HG02642 (cell line): ENCODE measurements at regions not wholly inside any gene's neighbourhood (a gene's known extent, or its start where the extent isn't known, plus 50 kb on each side); places are given as distances from the start of the nearest gene placed in this dataset.

ENCODE experiments used
- ATAC-seq: cut with Tn5 transposase; IDR thresholded peaks from one replicate; pipeline ENCODE4 v1.9.1; 2021; ENCODE audit warnings: mild to moderate bottlenecking; ENCODE audit not compliant: unreplicated experiment, poor library complexity

DNA sequence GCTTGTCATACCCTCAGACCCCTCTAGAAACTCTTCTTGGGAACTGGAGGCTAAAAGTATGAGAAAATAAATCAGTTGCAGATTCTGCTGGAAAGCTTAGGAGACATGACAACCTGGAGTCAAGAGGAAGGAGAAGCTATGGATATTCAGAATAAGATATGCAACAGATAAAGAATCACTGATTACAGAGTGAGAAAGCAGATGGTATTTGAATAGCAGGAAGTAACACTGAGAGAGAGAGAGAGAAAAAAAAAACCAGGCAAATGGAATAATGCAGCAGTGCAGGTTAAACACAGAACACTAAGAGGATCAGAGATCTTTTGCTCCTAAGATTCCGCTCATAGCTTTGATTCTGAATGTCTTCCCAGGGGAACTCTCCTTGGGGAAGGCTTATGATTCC is 1284.1 kb upstream of the NXPH2 start:
- ATAC-seq = no peak

DNA sequence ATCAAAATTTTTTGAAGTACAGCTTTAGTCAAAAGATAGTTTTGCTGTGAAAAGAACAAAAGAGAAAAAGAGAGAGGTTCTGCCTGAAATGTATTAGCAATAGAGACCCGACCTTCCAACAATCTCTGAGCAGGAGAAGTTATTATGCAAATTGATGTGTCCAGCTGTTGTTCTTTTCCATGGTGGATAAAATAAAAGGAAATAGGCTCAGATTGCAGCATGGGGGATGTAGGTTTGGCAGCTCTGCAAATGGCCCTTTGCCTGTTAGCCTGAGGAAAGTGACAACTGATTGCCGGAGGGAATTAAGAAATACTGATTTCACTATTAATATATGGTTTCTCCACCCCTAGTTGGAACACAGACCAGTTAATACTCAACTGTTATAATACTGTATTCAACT is 1283.2 kb upstream of the NXPH2 start:
- ATAC-seq = no peak

DNA sequence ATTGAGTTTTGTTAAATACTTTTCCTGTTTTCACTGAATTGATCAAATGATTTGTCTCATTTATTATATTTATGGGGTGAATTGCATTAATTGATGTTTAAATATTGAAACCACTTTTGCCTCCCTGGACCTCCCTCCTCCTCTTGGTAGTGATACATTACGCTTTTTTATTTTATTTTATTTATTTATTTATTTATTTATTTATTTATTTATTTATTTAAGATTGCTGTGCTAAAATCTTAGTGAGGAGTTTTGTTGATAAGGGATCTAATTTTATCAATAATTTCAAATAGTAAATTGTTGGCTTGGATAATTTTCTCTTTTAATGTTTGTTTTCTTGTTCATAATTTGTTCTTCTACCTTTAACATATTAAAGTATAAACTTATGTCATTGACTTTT is 1281.0 kb upstream of the NXPH2 start:
- ATAC-seq = no peak

DNA sequence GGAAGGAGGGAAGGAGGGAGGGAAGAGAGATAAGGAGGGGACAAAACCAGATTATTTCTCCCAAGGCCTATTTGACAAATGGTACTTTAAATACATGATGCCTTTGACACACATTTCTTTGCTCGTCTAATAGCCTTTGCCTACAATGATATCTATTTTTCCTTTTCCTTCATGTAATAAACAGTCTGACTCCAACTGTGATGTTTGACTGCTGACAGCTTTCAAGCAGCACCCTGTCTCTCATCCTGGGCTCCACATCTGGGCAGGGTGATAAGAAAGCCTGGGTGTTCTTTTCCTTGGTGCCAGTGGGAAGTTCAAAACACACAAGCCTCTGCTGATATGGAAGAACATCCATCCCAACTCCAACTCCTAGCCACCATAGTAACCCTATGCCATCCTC is 1277.7 kb upstream of the NXPH2 start:
- no peak for ATAC-seq

DNA sequence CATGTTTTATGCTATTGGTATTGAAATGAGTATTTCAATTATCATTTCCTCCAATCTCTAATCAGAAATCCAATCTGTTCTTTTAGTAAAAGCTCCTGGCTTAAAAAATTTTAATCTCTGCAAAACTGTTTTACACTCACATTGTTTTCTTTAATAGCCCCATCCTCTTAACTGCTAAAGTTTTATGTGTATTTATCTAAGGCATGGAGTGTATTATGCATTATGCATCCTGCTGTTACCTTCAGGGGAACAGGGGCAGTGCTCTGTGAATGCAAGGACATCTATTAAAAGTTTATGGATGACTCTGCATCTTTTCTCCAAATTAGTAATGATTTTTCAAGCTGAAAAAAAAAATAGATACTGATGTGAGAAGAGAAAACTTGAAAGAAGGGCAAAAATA is 1261.6 kb upstream of the NXPH2 start:
- ATAC-seq = no peak

DNA sequence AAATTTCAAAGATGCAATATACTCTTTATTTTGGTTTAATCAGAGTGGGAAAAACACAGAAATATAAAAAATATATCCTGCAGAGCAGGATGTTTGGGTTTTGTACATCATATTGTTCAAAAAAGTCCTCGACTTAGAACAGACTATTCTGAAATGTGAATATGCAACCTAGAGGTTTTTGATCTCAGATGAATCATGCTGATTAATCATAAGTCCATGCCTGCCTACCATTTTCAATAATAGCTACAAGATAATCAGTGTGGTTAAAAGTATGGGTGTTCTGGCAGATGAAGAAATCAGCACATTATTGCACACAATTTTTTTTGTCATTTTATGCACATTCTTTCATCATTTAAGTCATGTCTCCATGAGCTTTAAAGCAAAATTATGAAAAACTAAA is 1261.0 kb upstream of the NXPH2 start:
- ATAC-seq = no peak

DNA sequence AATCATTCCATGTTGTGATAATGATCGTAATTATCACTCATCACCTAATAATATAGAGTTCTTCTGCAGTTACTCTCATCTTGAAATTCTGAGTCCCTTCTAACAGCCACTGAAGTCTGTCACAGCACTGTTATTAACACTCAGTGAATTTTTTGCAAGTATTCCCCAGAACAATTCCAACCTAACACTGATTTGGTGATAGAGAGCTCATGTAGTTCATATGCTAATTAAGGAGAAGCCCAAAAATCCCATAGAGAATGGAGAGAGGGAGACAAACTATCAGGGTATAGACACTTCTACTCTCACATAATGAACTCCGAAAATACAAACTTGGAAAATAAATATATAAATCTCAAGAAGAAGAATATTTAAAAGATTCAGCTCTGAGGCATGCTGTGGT is 1253.4 kb upstream of the NXPH2 start:
- ATAC-seq = no peak

DNA sequence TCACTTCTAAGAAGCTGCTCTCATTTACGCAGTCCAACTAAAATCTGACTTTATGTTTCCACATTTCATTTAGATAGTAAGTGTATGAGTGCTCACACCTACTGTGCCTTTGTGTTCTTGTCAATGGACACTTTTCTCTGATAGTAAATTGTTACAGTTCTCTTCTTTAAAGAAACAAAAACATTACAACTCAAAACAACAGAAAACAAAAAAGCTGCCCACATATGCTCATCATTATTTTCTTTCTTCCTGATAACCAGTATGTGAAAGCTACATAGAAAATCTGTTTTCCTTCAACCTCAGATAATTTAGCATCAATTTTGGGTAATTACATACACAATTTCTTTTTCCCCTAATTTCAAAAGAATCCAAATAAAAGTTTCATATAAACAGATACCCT is 1247.8 kb upstream of the NXPH2 start:
- ATAC-seq = no peak

DNA sequence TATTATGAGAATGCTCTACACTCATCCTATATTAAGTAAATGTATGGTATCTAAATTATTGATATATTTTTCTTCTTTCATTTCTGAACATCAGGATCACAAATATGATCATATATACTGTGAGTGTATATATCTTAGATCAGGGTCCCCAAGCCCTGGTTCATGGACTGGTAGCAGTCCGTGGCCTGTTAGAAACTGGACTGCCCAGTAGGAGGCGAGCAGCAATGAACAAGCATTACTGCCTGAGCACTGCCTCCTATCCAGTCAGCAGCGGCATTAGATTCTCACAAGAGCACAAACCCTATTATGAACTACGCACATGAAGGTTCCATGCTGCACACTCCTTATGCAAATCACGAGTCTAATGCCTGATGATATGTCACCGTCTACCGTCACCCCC is 1247.1 kb upstream of the NXPH2 start:
- ATAC-seq = no peak

DNA sequence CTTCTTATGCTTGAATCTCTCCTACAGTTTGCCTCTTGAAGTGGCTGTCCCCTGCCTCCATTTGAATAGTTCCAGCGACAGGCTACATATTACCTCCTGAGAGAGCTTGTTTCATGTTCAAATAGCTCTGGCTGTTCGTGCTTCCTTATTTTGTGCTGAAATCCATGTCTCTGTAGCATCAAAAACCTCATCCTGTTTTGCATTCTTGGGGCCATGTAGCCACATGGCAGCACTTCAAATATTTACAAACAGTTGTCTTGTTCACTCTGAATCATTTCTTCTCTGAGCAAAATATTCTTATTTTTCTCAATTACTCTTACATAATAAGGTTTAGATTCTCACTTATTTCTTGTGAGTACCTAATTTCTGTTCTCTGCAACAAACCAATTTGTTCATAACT is 1243.1 kb upstream of the NXPH2 start:
- no peak for ATAC-seq

GRCh38 chr2:140018541-140018940 is 1238.4 kb upstream of the NXPH2 start:
- no peak for ATAC-seq

DNA sequence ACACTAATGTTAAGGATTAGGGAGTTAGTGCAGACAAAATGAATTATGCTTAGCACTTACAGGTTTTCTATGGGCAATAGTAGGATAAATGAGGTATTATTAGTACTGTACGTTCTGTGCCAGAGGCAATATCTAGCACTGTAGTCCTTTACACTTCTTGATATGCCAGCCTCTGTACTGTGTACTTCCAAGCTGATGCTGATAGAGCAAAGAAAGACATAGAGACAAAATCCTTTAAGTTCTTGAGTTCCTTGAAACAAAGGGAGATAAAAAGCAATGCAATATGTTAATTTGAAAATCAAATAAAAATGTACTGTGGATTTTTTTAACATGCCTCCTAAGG is 1234.0 kb upstream of the NXPH2 start:
- ATAC-seq = no peak

DNA sequence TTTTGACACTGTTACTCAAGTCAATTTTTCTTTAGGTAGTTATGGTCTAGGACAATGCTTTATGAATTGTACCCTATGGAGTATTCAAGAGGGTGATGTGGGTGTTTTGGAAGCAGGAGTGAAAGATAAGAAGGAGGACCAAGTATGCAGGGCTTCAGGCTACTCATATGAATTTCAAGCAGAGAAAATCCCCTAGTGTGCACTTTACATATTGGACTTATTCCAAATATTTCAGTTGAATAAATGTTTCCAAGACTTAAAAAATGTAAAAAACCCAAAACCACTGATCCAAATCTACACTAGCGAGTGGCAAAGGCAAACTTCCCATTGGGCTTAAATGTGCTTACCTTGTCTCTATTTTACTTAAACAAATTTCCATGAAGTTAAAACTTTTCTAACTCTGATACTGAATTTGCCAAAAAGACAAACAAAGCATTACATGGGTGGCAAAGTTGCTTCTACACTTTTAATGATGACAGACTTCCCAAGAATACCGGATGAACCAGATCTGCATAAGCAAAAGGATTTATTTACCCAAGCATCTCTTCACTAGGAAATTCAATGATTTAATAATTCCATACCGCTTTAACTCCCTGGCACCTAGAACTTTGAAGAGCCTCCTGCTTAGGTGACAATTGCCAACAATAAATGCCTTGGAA is 1233.5 kb upstream of the NXPH2 start:
- no peak for ATAC-seq

DNA sequence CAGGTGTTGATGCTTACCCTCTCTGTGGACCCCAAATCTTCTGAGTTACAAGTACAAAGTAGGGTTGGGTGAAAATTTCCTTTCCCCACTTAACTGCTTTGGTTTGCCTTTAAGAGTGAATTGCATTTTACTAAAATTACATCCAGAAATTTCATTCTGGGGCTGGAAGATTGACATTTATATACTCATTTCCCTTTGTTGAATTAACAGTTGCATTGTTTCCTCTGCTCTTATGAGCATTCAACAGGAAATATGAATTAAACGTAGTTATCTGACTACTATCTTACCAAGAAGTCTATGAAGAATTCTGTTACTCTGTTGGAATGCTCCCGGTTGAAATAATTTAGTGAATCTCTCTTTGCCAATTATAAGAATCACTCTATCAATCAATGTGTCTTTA is 1231.1 kb upstream of the NXPH2 start:
- ATAC-seq = no peak

GRCh38 chr2:140002110-140002509 is 1221.9 kb upstream of the NXPH2 start:
- ATAC-seq = no peak

GRCh38 chr2:139992711-139993345 is 1212.6 kb upstream of the NXPH2 start:
- ATAC-seq = no peak

GRCh38 chr2:139992078-139992477 is 1211.9 kb upstream of the NXPH2 start:
- ATAC-seq = no peak

DNA sequence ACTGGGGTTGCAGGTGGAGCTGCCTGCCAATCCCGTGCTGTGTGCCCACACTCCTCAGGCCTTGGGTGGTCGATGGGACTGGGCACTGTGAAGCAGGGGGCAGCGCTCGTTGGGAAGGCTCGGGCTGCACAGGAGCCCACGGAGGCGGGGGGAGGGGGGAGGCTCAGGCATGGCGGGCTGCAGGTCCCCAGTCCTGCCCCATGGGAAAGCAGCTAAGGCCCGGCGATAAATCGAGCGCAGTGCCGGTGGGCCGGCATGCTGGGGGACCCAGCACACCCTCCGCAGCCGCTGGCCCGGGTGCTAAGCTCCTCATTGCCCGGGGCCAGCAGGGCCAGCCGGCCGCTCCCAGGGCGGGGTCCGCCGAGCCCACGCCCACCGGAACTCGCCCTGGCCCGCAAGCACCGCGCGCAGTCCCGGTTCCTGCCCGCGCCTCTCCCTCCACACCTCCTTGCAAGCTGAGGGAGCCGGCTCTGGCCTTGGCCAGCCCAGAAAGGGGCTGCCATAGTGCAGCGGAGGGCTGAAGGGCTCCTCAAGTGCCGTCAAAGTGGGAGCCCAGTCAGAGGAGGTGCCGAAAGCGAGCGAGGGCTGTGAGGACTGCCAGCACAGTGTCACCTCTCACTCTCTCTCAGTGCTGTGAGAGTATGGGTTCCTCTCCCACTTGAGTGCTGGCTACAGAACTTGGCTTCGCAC is 1210.6 kb upstream of the NXPH2 start:
- ATAC-seq = no peak

GRCh38 chr2:139969323-139969722 is 1189.1 kb upstream of the NXPH2 start:
- ATAC-seq = no peak

DNA sequence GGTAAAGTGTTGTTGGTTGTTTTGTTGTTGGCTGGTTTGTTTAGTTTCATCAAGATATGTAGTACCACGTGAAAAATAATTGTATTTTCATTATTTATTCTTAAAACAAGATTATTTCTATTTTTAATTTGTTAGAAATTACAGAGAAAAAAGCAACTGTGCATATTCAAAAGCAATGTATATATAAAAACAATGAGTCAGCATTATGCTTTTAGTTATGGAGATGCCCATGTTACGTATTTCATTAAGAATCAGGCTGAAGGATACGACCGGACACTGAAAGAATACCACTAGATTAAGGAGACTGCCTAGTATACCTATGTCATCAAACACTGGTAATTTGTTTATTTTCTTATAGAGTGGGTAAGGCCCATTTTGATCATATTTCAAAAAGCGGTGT is 1188.4 kb upstream of the NXPH2 start:
- no peak for ATAC-seq

DNA sequence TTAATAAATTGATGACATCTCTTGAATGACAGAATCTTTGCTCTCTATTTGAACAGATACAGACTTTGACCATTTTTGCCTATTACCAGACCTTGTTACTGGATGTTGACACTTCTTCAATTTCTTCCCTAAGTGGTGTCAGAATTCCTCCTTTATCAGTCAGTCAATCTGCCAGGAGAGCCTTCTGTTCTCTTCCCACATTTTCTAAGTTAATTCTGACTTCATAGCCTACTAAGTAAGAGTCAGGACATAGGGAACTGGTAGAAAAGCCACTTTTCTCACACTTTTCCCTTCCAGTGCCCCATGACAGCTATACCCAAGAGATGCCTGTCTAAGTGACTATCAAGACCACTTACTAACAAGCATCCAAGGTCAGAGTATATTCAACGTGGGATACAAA is 1187.5 kb upstream of the NXPH2 start:
- ATAC-seq = no peak
